ENCODE measurements at regions not wholly inside any gene's neighbourhood (a gene's known extent, or its start where the extent isn't known, plus 50 kb on each side); places are given as distances from the start of the nearest gene placed in this dataset.
A peak's percentile ranks its signal among the peaks of the same experiment; 100 is the strongest.

DNA sequence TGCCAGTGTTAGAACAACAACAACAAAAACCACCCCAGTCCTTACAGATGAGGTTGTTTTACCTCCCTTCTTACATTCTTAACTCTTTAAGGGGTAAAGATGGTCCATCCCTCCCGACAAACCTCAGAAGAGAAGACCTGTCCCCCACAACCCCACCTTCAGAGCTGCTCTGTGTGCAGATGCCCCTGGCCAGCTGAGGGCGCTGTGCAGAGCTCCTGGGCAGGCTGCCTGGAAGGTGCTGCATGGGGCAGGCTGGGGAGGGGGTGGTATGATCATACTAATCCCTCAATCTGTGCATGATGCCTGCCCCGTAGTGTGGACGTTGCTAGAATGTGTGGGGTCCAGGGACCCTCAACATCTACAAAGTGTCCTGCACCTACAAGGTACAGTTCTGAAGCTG, 387.1 kb downstream of the INHBA start:
- H3K36me3 ChIP-seq (replicated peaks in 1 of 2), result no peaks in the 10 kb centered on the region
- peak in 2 of 7 donors; percentile 1 to 9 for DNase-seq
- intact Hi-C loops (cut with DNase I), result no loop called here
- H3K4me1 ChIP-seq (replicated peaks in 1 of 2), result no peaks in the 10 kb centered on the region
- no peak overlapping the region for H3K4me3 ChIP-seq
- no peaks in the 10 kb centered on the region for H3K9me3 ChIP-seq (replicated peaks in 1 of 3)
- no peak overlapping the region for H3K27ac ChIP-seq
- H3K27me3 ChIP-seq, result no peaks in the 10 kb centered on the region
- no peak for TF ChIP-seq POLR2A (IDR thresholded peaks at IDR 0.05)
- peak in 2 of 6 experiments; percentile 19 to 24 for TF ChIP-seq CTCF (IDR thresholded peaks at IDR 0.05)
- 22 to 66% (median 60%) methylated on average over 1 to 4 of the region's 4 CpGs for WGBS, 4 donors

GRCh38 chr7:41313171-41313570, 389.7 kb downstream of the INHBA start:
- no peaks in the 10 kb centered on the region for H3K9me3 ChIP-seq (replicated peaks in 1 of 3)
- no peaks in the 10 kb centered on the region for H3K36me3 ChIP-seq (replicated peaks in 1 of 2)
- no peak overlapping the region for H3K4me3 ChIP-seq
- WGBS, 4 donors, result 84 to 94% (median 86%) methylated on average over 1 of the region's 1 CpG
- H3K4me1 ChIP-seq (replicated peaks in 1 of 2), result no peaks in the 10 kb centered on the region
- no peaks in the 10 kb centered on the region for H3K27me3 ChIP-seq
- no peak overlapping the region for H3K27ac ChIP-seq
- no peak for DNase-seq
- TF ChIP-seq POLR2A (IDR thresholded peaks at IDR 0.05) (no peak), CTCF (IDR thresholded peaks at IDR 0.05) (no peak)
- intact Hi-C loops (cut with DNase I), result no loop called here

GRCh38 chr7:41312235-41312634, 390.7 kb downstream of the INHBA start:
- Histone ChIP-seq H3K9me3 (replicated peaks in 1 of 3) (no peaks in the 10 kb centered on the region), H3K4me1 (replicated peaks in 1 of 2) (no peaks in the 10 kb centered on the region), H3K36me3 (replicated peaks in 1 of 2) (no peaks in the 10 kb centered on the region), H3K27ac (no peak overlapping the region), H3K4me3 (no peak overlapping the region), H3K27me3 (no peaks in the 10 kb centered on the region)
- TF ChIP-seq POLR2A (IDR thresholded peaks at IDR 0.05), result no peak
- TF ChIP-seq CTCF (IDR thresholded peaks at IDR 0.05), result no peak
- DNase-seq, result no peak
- intact Hi-C loops (cut with DNase I), result no loop called here
- 89 to 98% (median 91%) methylated on average over 6 of the region's 6 CpGs for WGBS, 4 donors

GRCh38 chr7:41311301-41311700, 391.6 kb downstream of the INHBA start:
- Histone ChIP-seq H3K4me3 (no peak overlapping the region), H3K9me3 (replicated peaks in 1 of 3) (no peaks in the 10 kb centered on the region), H3K36me3 (replicated peaks in 1 of 2) (no peaks in the 10 kb centered on the region), H3K27ac (no peak overlapping the region), H3K4me1 (replicated peaks in 1 of 2) (no peaks in the 10 kb centered on the region), H3K27me3 (no peaks in the 10 kb centered on the region)
- TF ChIP-seq POLR2A (IDR thresholded peaks at IDR 0.05) (no peak), CTCF (IDR thresholded peaks at IDR 0.05) (no peak)
- no peak for DNase-seq
- intact Hi-C loops (cut with DNase I), result no loop called here
- 93 to 96% (median 94%) methylated on average over 3 of the region's 3 CpGs for WGBS, 4 donors
